Kasumi-1 (cell line): ENCODE measurements at regions not wholly inside any gene's neighbourhood (a gene's known extent, or its start where the extent isn't known, plus 50 kb on each side); places are given as distances from the start of the nearest gene placed in this dataset.

ENCODE experiments used
- DNase-seq, 2 experiments: peaks; one replicate each; lab custom pipeline; 2025; lab: John Stamatoyannopoulos, UW

DNA sequence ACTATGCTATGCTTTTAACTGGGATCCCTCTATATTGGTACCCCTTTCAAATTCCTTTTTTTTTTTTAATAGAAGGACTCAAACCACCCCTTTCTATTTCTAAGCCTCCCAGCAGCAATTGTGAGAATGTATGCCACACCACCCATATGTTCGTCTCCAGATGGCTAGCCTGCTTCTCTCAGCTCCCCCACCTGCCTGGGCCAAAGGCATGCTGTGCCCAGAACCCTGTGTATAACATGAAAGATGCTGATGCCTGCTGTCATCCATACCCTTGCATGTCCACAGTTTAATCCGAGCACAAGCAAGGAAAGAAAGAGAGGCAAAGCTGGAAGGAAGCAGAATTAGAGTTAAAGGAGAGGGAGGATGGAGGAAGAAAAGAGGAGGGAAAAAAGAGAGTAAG is 159.5 kb upstream of the CNTN6 start:
- DNase-seq, result no peak

DNA sequence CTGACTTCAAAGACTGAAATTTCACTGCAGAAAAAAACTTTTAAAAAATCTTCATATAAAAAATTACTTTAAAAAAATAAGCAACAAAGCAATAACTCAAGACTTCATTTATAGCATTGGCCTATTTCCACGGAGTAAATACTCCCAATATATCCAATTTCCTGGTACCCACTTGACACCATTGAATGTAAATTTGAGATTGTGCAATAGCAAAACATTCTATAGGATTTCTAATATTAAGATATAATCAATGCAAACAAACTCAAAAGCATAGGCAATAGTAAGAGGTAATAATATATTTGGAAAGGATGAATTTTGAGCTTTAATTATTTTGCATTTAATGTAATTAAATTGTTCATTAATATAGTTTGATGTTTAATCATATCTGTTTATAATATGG is 148.0 kb upstream of the CNTN6 start:
- DNase-seq, result no peak

DNA sequence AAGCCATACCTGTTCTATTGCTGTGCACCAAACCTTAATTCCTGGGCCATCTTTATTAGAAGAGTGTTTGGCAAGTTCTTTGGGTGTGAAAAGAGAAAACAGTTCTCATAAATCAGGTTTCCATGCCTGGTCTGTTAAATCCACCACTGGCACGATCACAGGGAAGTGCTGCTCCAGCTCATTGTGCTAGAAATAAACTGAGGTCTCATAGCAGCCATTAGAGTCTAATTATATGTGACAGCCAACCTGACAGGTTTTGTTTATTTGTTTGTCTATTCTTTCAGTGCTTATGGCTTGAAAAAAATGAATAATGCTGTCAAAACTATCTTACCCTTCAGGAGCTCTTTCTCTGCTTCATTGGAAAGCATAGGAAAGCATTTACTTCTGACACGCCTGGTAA is 147.1 kb upstream of the CNTN6 start:
- no peak for DNase-seq

- no peak for DNase-seq
Measured at GRCh38 chr3:952906-953305, 139.9 kb upstream of the CNTN6 start.

GRCh38 chr3:963255-963654 is 129.6 kb upstream of the CNTN6 start:
- DNase-seq, result no peak

DNA sequence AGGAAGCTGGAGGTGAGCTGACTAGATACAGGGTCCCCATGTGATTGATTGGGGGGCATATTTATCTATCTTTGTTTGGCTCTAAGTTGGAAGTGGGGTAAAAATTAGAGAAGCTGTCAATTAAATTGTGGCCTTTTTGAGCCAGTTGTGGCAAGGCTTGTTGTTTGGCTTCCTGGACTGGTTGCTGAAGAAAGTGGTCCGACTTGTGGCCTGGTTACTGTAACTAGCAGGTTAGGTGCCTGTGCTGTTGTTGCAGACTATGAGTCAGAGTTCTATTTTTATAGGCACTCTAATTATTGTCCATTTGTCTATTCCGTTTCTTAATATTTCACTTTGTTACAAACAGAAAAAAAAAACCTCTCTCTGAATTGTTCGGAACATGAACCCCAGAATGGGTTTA is 129.1 kb upstream of the CNTN6 start:
- no peak for DNase-seq

GRCh38 chr3:965826-966225 is 127.0 kb upstream of the CNTN6 start:
- DNase-seq, result no peak

DNA sequence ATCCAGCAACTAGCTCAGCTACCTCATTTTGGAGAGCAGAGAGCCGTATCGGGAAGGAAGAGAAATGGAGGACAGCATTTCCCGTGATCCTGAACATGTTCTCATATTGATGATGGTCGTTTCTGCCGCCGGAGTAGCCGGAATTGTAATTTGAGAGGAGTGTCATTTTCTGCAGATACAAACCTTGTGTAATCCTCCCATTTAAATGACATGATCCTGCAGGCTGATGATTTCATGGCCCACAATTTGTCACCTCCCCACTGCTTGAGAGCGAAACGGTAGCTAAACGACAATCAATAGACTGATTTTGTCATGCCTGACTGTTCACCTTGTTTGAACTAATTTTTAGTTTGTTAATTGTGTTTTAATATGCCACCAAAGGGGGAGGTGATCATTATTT is 126.5 kb upstream of the CNTN6 start:
- DNase-seq, result no peak

- DNase-seq, result no peak
Measured at GRCh38 chr3:973340-973739, 119.5 kb upstream of the CNTN6 start.

GRCh38 chr3:976006-976405 is 116.8 kb upstream of the CNTN6 start:
- no peak for DNase-seq

DNA sequence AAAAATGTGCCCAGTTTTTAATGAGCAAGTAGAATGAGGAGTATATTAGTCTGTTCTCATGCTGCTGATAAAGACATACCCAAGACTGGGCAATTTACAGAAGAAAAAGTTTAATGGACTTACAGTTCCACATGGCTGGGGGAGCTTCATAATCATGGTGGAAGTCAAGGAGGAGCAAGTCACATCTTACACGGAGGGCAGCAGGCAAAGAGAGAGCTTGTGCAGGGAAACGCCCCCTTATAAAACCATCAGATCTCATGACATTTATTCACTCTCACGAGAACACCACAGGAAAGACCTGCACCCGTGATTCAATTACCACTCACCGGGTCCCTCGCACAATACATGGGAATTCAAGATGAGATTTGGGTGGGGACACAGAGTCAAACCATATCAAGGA is 111.7 kb upstream of the CNTN6 start:
- no peak for DNase-seq

DNA sequence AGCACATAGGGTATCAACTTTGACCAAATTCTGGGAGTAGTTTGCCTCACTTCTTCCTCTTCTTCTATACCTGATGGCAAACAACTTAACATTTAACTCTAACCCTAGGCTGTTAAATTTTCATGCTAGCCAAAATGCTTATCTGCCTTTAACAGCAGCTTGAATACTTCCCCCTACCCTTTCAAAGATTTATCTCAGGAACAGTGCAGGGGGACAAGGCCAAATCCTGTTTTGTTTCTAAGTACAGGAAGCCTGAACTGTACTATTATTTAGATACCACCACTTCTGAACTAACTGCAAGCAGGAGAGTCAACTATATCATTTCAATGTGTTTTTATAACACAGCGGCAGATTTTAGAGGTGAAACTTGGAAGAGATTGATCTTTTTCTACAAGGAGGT is 104.0 kb upstream of the CNTN6 start:
- no peak for DNase-seq

- DNase-seq, result no peak
Measured at GRCh38 chr3:992871-993270, 100.0 kb upstream of the CNTN6 start.

DNA sequence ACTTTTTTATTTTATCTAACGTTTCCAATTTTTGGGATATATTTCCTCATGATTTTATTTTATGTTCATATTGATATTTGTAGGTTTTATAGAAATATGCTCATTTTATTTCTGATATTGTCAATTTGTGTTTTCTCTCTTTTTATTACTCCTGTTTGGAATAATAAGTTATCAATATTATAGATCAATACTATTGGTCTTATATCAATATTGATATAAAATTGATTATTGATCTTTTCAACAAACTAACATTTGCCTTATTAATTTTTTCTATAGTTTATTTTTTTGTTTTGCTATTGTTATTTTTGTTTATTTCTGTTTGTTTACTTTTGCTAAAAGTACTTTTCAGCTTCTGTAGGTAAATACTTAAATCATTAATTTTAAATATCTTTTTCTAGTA is 90.8 kb upstream of the CNTN6 start:
- DNase-seq, result no peak

GRCh38 chr3:1007866-1008265 is 85.0 kb upstream of the CNTN6 start:
- no peak for DNase-seq

GRCh38 chr3:1010228-1010627 is 82.6 kb upstream of the CNTN6 start:
- no peak for DNase-seq

DNA sequence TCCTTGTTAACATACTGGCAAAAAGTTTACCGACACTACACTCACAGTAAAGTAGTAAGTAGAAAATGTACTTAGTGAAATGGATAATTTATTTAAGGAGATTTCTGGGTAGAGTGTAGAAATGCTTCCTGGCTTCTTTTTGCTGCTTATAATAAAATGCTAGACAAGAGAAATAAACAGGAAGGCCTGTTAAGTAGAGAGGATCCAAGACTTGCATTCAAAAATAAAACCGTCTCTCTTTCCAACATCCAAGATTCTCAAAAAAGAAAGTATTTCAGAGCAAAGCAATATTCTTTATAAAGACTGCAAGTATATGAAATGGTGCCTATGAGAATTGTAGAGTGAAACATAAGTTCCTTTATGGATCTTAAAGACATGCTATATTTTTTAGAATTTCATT is 77.0 kb upstream of the CNTN6 start:
- DNase-seq, result no peak

- no peak for DNase-seq
Measured at GRCh38 chr3:1017870-1018269, 75.0 kb upstream of the CNTN6 start.

- no peak for DNase-seq
Measured at GRCh38 chr3:1019157-1019556, 73.7 kb upstream of the CNTN6 start.

- no peak for DNase-seq
Measured at GRCh38 chr3:1026395-1026794, 66.4 kb upstream of the CNTN6 start.

GRCh38 chr3:1036207-1036826 is 56.5 kb upstream of the CNTN6 start:
- no peak for DNase-seq

DNA sequence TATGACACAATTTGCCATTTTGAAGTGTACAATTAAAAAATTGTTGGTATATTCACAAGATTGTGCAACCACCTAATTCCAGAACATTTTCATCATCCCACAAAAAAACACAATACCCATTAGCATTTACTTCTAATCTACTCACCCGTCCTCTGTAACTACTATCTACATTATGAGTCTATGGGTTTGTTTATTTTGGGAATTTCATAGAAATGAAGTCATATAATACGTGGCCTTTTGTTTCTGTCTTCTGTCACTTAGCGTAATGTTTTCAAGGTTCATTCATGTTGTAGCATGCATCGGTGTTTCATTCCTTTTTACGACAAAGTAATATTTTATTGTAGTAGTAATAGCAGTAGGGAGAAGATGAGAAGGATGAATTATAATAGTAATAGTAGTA is 55.2 kb upstream of the CNTN6 start:
- DNase-seq, result no peak
